ENCODE measurements at regions not wholly inside any gene's neighbourhood (a gene's known extent, or its start where the extent isn't known, plus 50 kb on each side); places are given as distances from the start of the nearest gene placed in this dataset.

GRCh38 chr1:170262276-170262939 is 116.6 kb downstream of the NTMT2 start:
- Histone ChIP-seq H3K9ac (ENCODE audit: low read length in 3 of 3) (no peak overlapping the region), H3K4me1 (ENCODE audit: control insufficient read depth in 2 of 3, insufficient read depth in 2 of 3, low read depth in 1 of 3, low read length in 3 of 3) (no peaks in the 10 kb centered on the region), H3K27ac (ENCODE audit: low read depth in 2 of 2, low read length in 2 of 2) (no peak overlapping the region), H3K27me3 (ENCODE audit: control insufficient read depth, insufficient read depth, low read length) (no peaks in the 10 kb centered on the region), H3K4me3 (ENCODE audit: low read length in 3 of 3) (no peak overlapping the region), H3K9me3 (ENCODE audit: control insufficient read depth in 2 of 3, insufficient read depth in 1 of 3, low read length in 3 of 3) (no peaks in the 10 kb centered on the region), H3K36me3 (ENCODE audit: control insufficient read depth in 2 of 3, insufficient read depth in 3 of 3, low read length in 3 of 3) (no peaks in the 10 kb centered on the region)
- no peak for TF ChIP-seq CTCF (IDR thresholded peaks at IDR 0.05; ENCODE audit: borderline replicate concordance, extremely low read depth, insufficient read depth)
- DNase-seq = no peak
- FAIRE-seq = no peak
- intact Hi-C loops (cut with DNase I) = no loop called here

- no peaks in the 10 kb centered on the region for H3K36me3 ChIP-seq (ENCODE audit: control insufficient read depth in 2 of 3, insufficient read depth in 3 of 3, low read length in 3 of 3)
- no peaks in the 10 kb centered on the region for H3K4me1 ChIP-seq (ENCODE audit: control insufficient read depth in 2 of 3, insufficient read depth in 2 of 3, low read depth in 1 of 3, low read length in 3 of 3)
- no peak overlapping the region for H3K4me3 ChIP-seq (ENCODE audit: low read length in 3 of 3)
- DNase-seq (no peak), FAIRE-seq (no peak)
- no peaks in the 10 kb centered on the region for H3K9me3 ChIP-seq (ENCODE audit: control insufficient read depth in 2 of 3, insufficient read depth in 1 of 3, low read length in 3 of 3)
- no peak overlapping the region for H3K9ac ChIP-seq (ENCODE audit: low read length in 3 of 3)
- intact Hi-C loops (cut with DNase I) = no loop called here
- TF ChIP-seq CTCF (IDR thresholded peaks at IDR 0.05; ENCODE audit: borderline replicate concordance, extremely low read depth, insufficient read depth) = no peak
- no peaks in the 10 kb centered on the region for H3K27me3 ChIP-seq (ENCODE audit: control insufficient read depth, insufficient read depth, low read length)
- no peak overlapping the region for H3K27ac ChIP-seq (ENCODE audit: low read depth in 2 of 2, low read length in 2 of 2)
Observed at GRCh38 chr1:170265234-170265633, 119.5 kb downstream of the NTMT2 start.

- FAIRE-seq (no peak), DNase-seq (no peak)
- intact Hi-C loops (cut with DNase I) = no loop called here
- no peak for TF ChIP-seq CTCF (IDR thresholded peaks at IDR 0.05; ENCODE audit: borderline replicate concordance, extremely low read depth, insufficient read depth)
- no peaks in the 10 kb centered on the region for H3K36me3 ChIP-seq (ENCODE audit: control insufficient read depth in 2 of 3, insufficient read depth in 3 of 3, low read length in 3 of 3)
- H3K27me3 ChIP-seq (ENCODE audit: control insufficient read depth, insufficient read depth, low read length) = no peaks in the 10 kb centered on the region
- no peaks in the 10 kb centered on the region for H3K9me3 ChIP-seq (ENCODE audit: control insufficient read depth in 2 of 3, insufficient read depth in 1 of 3, low read length in 3 of 3)
- no peaks in the 10 kb centered on the region for H3K4me1 ChIP-seq (ENCODE audit: control insufficient read depth in 2 of 3, insufficient read depth in 2 of 3, low read depth in 1 of 3, low read length in 3 of 3)
- H3K27ac ChIP-seq (ENCODE audit: low read depth in 2 of 2, low read length in 2 of 2) = no peak overlapping the region
- no peak overlapping the region for H3K4me3 ChIP-seq (ENCODE audit: low read length in 3 of 3)
- H3K9ac ChIP-seq (ENCODE audit: low read length in 3 of 3) = no peak overlapping the region
Observed at GRCh38 chr1:170267317-170267716, 121.6 kb downstream of the NTMT2 start.

All from kidney (tissue), 13 donors.